Dendritic cell treated with granulocyte-macrophage colony-stimulating factor and Interleukin-4, amounts not matched to agents 40 ng/mL and 50 ng/mL, for 4 days (primary cell): ENCODE measurements at regions not wholly inside any gene's neighbourhood (a gene's known extent, or its start where the extent isn't known, plus 50 kb on each side); places are given as distances from the start of the nearest gene placed in this dataset.
"Not testable (repeated sequence)": the region's sequence is repeated elsewhere in the genome, so short reads cannot be mapped to it uniquely, and the experiment has no call there.

ENCODE experiments used
- H3K27ac Mint-ChIP-seq: one replicate; pipeline ENCODE4 v1.8.0; 2022; ENCODE audit warnings: mild to moderate bottlenecking, mixed read lengths
- H3K27me3 Mint-ChIP-seq: one replicate; pipeline ENCODE4 v1.8.0; 2022; ENCODE audit warnings: mild to moderate bottlenecking, mixed read lengths
- H3K36me3 Mint-ChIP-seq: one replicate; pipeline ENCODE4 v1.8.0; 2022; ENCODE audit warnings: low read depth, mixed read lengths
- H3K4me1 Mint-ChIP-seq: one replicate; pipeline ENCODE4 v1.8.0; 2022; ENCODE audit warnings: low read depth, mixed read lengths
- H3K4me3 Mint-ChIP-seq: one replicate; pipeline ENCODE4 v1.8.0; 2022; ENCODE audit warnings: mild to moderate bottlenecking, moderate library complexity, mixed read lengths
- H3K9me3 Mint-ChIP-seq: one replicate; pipeline ENCODE4 v1.8.0; 2022; ENCODE audit warnings: mixed read lengths
- intact Hi-C: fragments of 100-400 bp; cut with micrococcal nuclease; formaldehyde crosslinking; loops from one replicate; pipeline ENCODE4 v1.15.0; 2022

DNA sequence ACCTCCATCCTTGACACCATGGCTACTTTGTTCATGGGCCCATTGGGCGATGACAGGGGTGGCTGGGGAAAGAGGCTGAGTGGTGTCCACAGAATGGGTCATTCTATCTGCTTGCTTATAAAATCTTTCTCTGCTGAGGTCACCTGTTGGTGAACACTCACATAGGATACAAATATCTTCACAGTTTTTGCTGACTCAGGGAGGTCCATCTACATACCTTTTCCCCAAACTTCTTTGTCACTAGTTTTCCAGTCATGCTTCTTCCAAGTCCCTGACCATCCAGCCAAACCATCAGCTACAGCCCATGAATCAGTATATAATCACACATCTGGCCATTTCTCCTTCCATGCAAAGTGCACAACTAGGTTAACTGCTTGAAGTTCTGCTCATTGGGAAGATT is 347.6 kb downstream of the TMEM38B start:
- H3K4me3 Mint-ChIP-seq, H3K36me3 Mint-ChIP-seq, H3K4me1 Mint-ChIP-seq, intact Hi-C loops, H3K27ac Mint-ChIP-seq, H3K9me3 Mint-ChIP-seq, H3K27me3 Mint-ChIP-seq: not testable (repeated sequence)

DNA sequence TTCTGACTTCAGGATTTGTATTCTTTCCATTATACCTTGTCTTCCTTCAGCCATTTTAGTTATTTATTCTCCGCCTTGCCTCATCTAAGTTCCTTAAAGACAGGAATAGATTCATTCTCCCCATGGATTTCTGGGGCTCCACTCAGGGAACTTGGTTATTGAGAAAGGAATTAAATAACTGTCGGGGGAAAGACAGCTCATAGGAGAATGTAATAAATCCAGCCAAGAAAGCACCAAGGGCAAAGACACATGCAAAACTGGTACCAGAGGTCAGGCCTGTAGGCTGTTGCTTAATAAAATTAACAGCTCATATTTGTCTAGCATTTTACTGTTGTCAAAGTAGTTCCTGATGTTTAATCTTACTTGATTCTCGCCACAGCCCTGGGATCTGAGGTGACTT is 357.2 kb downstream of the TMEM38B start:
- H3K27ac Mint-ChIP-seq: no peak overlapping the region
- no peak overlapping the region for H3K4me3 Mint-ChIP-seq
- H3K36me3 Mint-ChIP-seq: no peaks in the 10 kb centered on the region
- intact Hi-C loops: no loop called here
- no peaks in the 10 kb centered on the region for H3K4me1 Mint-ChIP-seq
- no peaks in the 10 kb centered on the region for H3K9me3 Mint-ChIP-seq
- no peaks in the 10 kb centered on the region for H3K27me3 Mint-ChIP-seq

- H3K9me3 Mint-ChIP-seq: no peaks in the 10 kb centered on the region
- intact Hi-C loops: no loop called here
- no peaks in the 10 kb centered on the region for H3K36me3 Mint-ChIP-seq
- no peak overlapping the region for H3K27ac Mint-ChIP-seq
- no peak overlapping the region for H3K4me3 Mint-ChIP-seq
- H3K27me3 Mint-ChIP-seq: no peaks in the 10 kb centered on the region
- no peaks in the 10 kb centered on the region for H3K4me1 Mint-ChIP-seq
Observed at GRCh38 chr9:106052166-106052565, 357.8 kb downstream of the TMEM38B start.

DNA sequence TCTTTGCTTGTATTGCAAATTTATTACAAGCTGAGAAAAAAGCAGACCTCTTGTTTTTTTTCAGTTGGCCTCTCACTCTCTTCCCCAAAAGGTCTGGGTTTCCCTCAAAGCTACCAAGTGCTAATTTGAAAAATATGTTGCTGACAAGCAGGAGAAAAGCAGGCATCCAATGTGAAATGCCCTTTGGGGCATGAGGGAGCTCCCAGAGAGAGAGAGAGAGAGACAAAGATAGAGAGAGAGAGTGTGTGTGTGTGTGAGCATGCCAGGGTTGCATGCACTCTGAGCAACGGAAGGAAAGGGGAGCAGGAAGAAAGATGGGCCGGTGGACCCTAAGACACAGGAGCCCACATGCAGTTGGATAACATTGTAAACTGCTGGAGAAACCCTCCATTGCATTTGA is 358.4 kb downstream of the TMEM38B start:
- intact Hi-C loops: no loop called here
- no peaks in the 10 kb centered on the region for H3K27me3 Mint-ChIP-seq
- no peaks in the 10 kb centered on the region for H3K36me3 Mint-ChIP-seq
- H3K27ac Mint-ChIP-seq: no peak overlapping the region
- H3K9me3 Mint-ChIP-seq: no peaks in the 10 kb centered on the region
- no peak overlapping the region for H3K4me3 Mint-ChIP-seq
- no peaks in the 10 kb centered on the region for H3K4me1 Mint-ChIP-seq

- Mint-ChIP-seq H3K27ac (no peak overlapping the region), H3K27me3 (no peaks in the 10 kb centered on the region), H3K4me1 (no peaks in the 10 kb centered on the region), H3K4me3 (no peak overlapping the region), H3K9me3 (peaks cover 15% of the 10 kb centered on the region), H3K36me3 (no peaks in the 10 kb centered on the region)
- intact Hi-C loops: no loop called here
Observed at GRCh38 chr9:106056328-106056727, 362.0 kb downstream of the TMEM38B start.

- Mint-ChIP-seq H3K4me1 (no peaks in the 10 kb centered on the region), H3K27ac (no peak overlapping the region), H3K27me3 (no peaks in the 10 kb centered on the region), H3K4me3 (no peak overlapping the region), H3K9me3 (peaks cover 15% of the 10 kb centered on the region), H3K36me3 (no peaks in the 10 kb centered on the region)
- intact Hi-C loops: no loop called here
Observed at GRCh38 chr9:106058460-106058859, 364.1 kb downstream of the TMEM38B start.

- H3K27me3 Mint-ChIP-seq: no peaks in the 10 kb centered on the region
- H3K9me3 Mint-ChIP-seq: peaks cover 15% of the 10 kb centered on the region
- H3K4me1 Mint-ChIP-seq: no peaks in the 10 kb centered on the region
- no peak overlapping the region for H3K4me3 Mint-ChIP-seq
- no peak overlapping the region for H3K27ac Mint-ChIP-seq
- H3K36me3 Mint-ChIP-seq: no peaks in the 10 kb centered on the region
- intact Hi-C loops: no loop called here
Observed at GRCh38 chr9:106059886-106060285, 365.5 kb downstream of the TMEM38B start.

DNA sequence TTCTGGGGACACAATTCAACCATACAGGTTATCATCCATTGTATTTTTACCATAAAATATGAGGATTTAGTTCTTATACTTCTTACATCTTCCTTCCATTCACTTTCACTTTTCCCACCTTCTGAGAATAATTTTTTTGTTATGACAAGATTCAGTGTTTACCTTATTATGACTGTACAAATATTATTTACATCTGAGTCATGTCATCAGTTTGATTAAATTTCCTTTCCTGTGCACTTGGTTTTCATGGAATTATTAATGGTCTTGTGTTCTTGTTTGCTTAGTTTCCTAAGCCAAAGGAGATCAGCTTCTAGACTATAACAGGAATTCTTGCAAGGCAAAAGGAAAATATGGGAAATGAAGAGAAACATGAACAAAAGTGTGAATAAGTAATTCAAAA is 366.5 kb downstream of the TMEM38B start:
- H3K27me3 Mint-ChIP-seq: no peaks in the 10 kb centered on the region
- intact Hi-C loops: no loop called here
- H3K4me3 Mint-ChIP-seq: no peak overlapping the region
- H3K9me3 Mint-ChIP-seq: peaks cover 15% of the 10 kb centered on the region
- no peak overlapping the region for H3K27ac Mint-ChIP-seq
- no peaks in the 10 kb centered on the region for H3K36me3 Mint-ChIP-seq
- H3K4me1 Mint-ChIP-seq: no peaks in the 10 kb centered on the region

DNA sequence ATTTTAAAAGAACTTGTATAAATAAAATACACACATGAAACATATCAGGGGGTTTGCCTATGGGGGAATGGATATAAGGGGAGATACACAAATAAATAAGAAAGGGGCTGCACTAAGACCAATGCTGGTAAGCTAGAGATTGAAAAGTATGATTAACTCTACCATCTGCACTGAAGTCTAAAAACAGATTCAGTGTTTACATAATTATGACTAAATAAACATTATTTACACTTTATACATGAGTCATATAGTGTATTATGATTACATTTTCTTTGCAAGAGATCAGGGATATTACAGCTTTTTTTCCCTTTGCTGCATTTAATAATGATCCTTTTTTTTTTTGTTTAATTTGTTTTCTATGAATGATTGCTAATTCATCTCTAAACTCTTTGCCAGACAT is 367.9 kb downstream of the TMEM38B start:
- peaks cover 15% of the 10 kb centered on the region for H3K9me3 Mint-ChIP-seq
- H3K27ac Mint-ChIP-seq: no peak overlapping the region
- intact Hi-C loops: no loop called here
- H3K4me3 Mint-ChIP-seq: no peak overlapping the region
- no peaks in the 10 kb centered on the region for H3K27me3 Mint-ChIP-seq
- no peaks in the 10 kb centered on the region for H3K36me3 Mint-ChIP-seq
- H3K4me1 Mint-ChIP-seq: no peaks in the 10 kb centered on the region

DNA sequence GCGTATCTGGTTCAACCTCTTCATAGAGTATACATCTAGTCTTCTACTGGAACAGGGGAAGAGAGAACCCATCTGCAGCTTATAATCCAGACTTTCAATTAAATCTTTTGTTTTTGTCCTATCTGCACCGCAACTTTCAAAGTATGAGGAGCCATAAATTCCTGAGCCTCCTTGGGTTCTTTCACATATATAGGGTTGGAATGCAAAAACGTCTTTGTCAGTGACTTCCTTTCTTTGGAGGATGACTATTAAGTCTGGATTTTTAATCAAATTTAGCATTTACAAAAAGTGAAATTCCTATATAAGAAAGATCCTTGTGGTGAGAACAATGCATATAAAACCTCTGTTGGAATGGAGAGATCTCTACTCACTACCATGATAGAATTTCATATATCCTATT is 370.8 kb downstream of the TMEM38B start:
- H3K36me3 Mint-ChIP-seq: no peaks in the 10 kb centered on the region
- H3K27me3 Mint-ChIP-seq: no peaks in the 10 kb centered on the region
- H3K4me1 Mint-ChIP-seq: no peaks in the 10 kb centered on the region
- intact Hi-C loops: no loop called here
- no peak overlapping the region for H3K27ac Mint-ChIP-seq
- H3K4me3 Mint-ChIP-seq: no peak overlapping the region
- H3K9me3 Mint-ChIP-seq: peaks cover 10% of the 10 kb centered on the region

DNA sequence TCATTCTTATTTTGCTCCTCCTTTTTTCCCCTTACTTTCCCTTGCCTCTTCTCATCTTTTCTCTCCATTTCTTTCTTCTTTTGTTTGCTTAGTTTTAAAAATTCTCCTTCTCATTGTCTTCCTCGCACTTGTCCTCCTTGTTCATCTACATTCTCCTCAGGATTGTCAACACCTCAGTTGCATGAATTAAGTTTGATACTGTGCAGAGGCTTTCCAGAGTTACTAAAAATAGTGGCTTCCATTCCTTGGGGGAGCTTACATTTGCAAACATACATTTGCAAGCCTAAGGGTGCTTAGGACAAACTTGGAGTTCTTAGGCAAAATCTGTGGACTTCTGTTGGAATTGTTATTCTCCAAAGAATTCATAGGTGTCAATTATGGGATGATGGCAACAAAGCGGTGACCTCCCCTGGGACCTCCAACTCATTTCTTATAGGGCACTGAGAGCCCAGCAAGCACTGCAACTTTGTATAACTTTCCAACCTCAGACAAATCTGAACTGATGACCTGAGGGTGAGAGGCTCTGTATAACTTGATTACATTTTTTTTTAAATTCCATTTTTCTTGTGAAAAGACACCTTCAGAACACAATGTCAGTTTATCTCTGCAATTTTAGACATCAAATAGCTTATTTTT is 371.4 kb downstream of the TMEM38B start:
- Mint-ChIP-seq H3K9me3 (peaks cover 10% of the 10 kb centered on the region), H3K4me3 (no peak overlapping the region), H3K27me3 (no peaks in the 10 kb centered on the region), H3K4me1 (no peaks in the 10 kb centered on the region), H3K27ac (no peak overlapping the region), H3K36me3 (no peaks in the 10 kb centered on the region)
- intact Hi-C loops: no loop called here

DNA sequence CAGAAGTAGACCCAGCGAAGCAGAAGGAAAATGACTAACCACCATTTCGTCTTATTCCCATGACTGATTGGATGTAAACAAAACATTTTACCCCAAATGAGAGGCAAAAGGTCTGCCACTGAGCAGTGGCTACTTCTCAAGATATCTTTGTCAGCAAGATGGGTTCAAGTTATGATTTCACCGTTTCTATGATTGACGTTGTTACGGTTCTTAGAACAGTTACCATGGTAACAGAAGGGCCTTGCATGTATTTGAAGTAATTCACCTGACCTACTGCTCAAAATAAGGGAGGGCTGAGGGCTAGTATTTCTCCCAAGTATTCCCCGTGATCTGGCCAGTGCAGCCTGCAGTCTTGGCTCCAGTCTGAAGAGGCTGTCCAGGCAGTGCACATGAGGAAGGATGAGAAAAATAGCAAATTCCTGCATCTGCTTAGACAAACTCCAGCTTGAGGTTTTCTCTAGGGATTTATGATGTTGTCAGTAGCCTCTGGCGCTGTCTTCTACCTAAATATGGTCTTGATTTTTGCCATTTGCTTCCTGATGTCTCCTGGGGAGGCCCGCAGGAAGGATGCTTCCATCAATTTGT is 372.7 kb downstream of the TMEM38B start:
- Mint-ChIP-seq H3K27ac (no peak overlapping the region), H3K36me3 (no peaks in the 10 kb centered on the region), H3K4me3 (no peak overlapping the region), H3K9me3 (peaks cover 10% of the 10 kb centered on the region), H3K27me3 (no peaks in the 10 kb centered on the region), H3K4me1 (no peaks in the 10 kb centered on the region)
- intact Hi-C loops: no loop called here

DNA sequence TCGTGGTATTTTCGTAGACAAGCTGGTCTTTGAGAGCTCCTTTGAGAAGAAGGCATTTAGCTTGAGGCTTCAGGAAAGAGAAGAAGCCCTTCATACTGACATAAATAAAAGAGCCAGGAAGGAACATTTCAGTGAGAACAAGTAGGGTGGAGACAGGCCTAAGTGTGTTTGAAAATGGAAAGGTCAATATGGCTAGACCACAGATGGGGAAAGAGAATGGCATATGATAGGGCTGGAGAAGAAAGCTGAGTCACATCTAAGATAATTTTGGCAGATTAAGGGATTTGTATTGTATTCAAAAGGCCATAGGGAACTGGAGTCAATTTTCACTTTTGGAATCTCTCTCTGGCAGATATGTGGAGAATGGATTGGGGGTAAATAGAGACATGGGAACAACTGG is 374.9 kb downstream of the TMEM38B start:
- intact Hi-C loops: no loop called here
- no peak overlapping the region for H3K4me3 Mint-ChIP-seq
- no peaks in the 10 kb centered on the region for H3K4me1 Mint-ChIP-seq
- H3K36me3 Mint-ChIP-seq: no peaks in the 10 kb centered on the region
- H3K27ac Mint-ChIP-seq: no peak overlapping the region
- peaks cover 10% of the 10 kb centered on the region for H3K9me3 Mint-ChIP-seq
- no peaks in the 10 kb centered on the region for H3K27me3 Mint-ChIP-seq

DNA sequence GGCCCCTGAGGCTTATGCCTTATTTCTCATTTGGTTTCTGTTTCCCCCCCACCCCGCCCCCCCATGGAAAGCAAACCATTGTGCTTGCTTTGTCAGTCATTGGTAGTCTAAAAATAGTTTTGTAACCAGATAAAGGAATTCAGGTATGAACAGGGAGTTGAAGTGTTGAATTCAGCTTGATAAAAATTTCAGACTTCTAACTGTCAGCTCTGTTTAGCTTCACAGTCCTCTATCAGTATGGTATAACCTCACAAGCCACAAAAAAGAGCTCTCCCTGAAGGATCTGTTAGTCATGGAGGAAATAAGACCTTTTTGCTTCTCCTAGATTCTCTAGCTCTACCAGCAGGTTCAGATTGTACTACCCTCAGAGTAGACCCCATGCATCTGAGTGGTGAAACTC is 378.1 kb downstream of the TMEM38B start:
- Mint-ChIP-seq H3K36me3 (no peaks in the 10 kb centered on the region), H3K27me3 (no peaks in the 10 kb centered on the region), H3K9me3 (peaks cover 10% of the 10 kb centered on the region), H3K4me3 (no peak overlapping the region), H3K27ac (no peak overlapping the region), H3K4me1 (no peaks in the 10 kb centered on the region)
- intact Hi-C loops: no loop called here

GRCh38 chr9:106074006-106074405 is 379.7 kb downstream of the TMEM38B start:
- no peak overlapping the region for H3K27ac Mint-ChIP-seq
- H3K36me3 Mint-ChIP-seq: no peaks in the 10 kb centered on the region

More at GRCh38 chr9:106074006-106074405, 379.7 kb downstream of the TMEM38B start:
- intact Hi-C loops: no loop called here
- no peaks in the 10 kb centered on the region for H3K4me1 Mint-ChIP-seq
- no peak overlapping the region for H3K4me3 Mint-ChIP-seq
- H3K27me3 Mint-ChIP-seq: no peaks in the 10 kb centered on the region
- H3K9me3 Mint-ChIP-seq: no peaks in the 10 kb centered on the region
